ENCODE measurements at regions not wholly inside any gene's neighbourhood (a gene's known extent, or its start where the extent isn't known, plus 50 kb on each side); places are given as distances from the start of the nearest gene placed in this dataset.

DNA sequence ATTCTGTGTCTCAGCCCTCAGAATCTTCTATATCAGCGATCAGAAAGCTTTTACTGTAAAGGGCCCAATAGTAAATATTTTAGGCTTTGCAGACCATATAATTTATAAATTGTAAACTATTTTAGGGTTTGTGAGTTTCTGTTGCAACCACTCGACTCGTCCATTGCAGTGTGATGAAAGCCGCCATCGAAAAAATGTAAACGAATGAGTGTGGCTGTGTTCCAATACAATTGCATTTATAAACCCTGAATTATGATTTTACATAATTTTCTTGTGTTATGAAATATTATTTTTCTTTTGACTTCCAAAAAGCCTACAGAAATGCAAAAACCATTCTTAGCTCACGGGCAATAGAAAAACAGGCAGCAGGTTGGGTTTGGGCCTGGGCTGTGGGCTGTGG, 62.5 kb upstream of the ADO start:
- peaks cover 25% of the 10 kb centered on the region for H3K4me1 Mint-ChIP-seq (ENCODE audit: low read depth)
- H3K36me3 Mint-ChIP-seq (ENCODE audit: low read depth) = peaks cover 4% of the 10 kb centered on the region
- intact Hi-C loops (cut with micrococcal nuclease) = no loop called here
- H3K9me3 Mint-ChIP-seq = no peaks in the 10 kb centered on the region
- H3K27ac Mint-ChIP-seq = no peak overlapping the region
- no peak for DNase-seq (ENCODE audit: low spot score)
- peaks cover 3% of the 10 kb centered on the region for H3K27me3 Mint-ChIP-seq (ENCODE audit: insufficient read depth)
- no peak overlapping the region for H3K4me3 Mint-ChIP-seq

DNA sequence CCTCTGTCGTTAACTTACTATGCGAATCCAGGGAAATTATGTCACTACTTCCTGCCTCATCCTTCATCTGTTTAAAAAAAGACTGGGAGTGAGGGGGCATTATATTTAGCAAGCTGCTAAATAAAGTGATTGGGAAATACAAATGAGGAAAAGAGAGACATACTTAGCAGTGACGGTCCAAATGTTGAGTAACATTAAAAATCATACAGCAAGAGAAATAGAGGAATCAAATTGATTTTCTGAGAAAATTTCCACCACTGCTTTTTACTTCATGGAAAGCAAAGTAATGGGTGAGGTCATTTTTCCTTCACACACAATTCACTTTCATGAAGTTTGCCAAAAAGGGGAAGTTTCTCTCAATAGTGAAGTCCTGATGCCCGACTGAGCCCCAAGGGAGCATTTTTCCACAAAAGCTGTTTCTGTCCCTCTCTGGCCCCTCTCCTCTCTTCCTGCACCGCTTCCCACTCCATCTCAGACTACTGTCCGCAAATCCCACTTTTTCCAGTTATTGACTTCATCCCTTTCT, 61.9 kb upstream of the ADO start:
- Mint-ChIP-seq H3K9me3 (no peaks in the 10 kb centered on the region), H3K4me3 (no peak overlapping the region)

GRCh38 chr10:62744136-62744535, 60.4 kb upstream of the ADO start:
- Mint-ChIP-seq H3K4me1 (ENCODE audit: low read depth) (peaks cover 25% of the 10 kb centered on the region), H3K27ac (no peak overlapping the region), H3K36me3 (ENCODE audit: low read depth) (peaks cover 4% of the 10 kb centered on the region), H3K27me3 (ENCODE audit: insufficient read depth) (peaks cover 3% of the 10 kb centered on the region), H3K9me3 (peaks cover 5% of the 10 kb centered on the region), H3K4me3 (no peak overlapping the region)
- DNase-seq (ENCODE audit: low spot score) = no peak
- intact Hi-C loops (cut with micrococcal nuclease) = no loop called here

More for the DNA sequence above, 61.9 kb upstream of the ADO start:
- peaks cover 3% of the 10 kb centered on the region for H3K27me3 Mint-ChIP-seq (ENCODE audit: insufficient read depth)
- H3K4me1 Mint-ChIP-seq (ENCODE audit: low read depth) = peaks cover 21% of the 10 kb centered on the region
- H3K36me3 Mint-ChIP-seq (ENCODE audit: low read depth) = peaks cover 4% of the 10 kb centered on the region
- no peak for DNase-seq (ENCODE audit: low spot score)
- intact Hi-C loops (cut with micrococcal nuclease) = no loop called here
- peak overlapping the region; percentile 26 for H3K27ac Mint-ChIP-seq

DNA sequence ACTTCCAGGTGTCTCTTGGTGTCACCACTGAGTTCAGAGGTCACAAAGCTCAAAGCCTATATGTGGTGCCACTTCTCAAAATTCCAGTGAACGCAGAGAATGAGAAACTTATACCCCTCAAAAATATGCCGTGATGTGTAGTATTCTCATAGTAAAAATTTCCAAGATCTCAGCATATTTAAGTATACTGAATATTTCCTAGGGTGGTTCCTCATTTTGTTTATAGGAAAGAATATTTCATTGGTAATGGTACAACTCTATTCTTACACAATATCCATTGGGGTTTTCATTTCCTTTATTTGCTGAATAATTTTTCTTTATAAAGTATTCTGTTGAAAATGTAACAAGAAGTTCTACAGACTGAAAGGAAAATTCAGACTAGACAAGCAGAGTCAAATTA, 58.9 kb upstream of the ADO start:
- intact Hi-C loops (cut with micrococcal nuclease) = no loop called here
- Mint-ChIP-seq H3K9me3 (peaks cover 5% of the 10 kb centered on the region), H3K27ac (no peak overlapping the region), H3K4me1 (ENCODE audit: low read depth) (peaks cover 31% of the 10 kb centered on the region), H3K4me3 (no peak overlapping the region), H3K36me3 (ENCODE audit: low read depth) (peaks cover 6% of the 10 kb centered on the region), H3K27me3 (ENCODE audit: insufficient read depth) (peaks cover 3% of the 10 kb centered on the region)
- no peak for DNase-seq (ENCODE audit: low spot score)

DNA sequence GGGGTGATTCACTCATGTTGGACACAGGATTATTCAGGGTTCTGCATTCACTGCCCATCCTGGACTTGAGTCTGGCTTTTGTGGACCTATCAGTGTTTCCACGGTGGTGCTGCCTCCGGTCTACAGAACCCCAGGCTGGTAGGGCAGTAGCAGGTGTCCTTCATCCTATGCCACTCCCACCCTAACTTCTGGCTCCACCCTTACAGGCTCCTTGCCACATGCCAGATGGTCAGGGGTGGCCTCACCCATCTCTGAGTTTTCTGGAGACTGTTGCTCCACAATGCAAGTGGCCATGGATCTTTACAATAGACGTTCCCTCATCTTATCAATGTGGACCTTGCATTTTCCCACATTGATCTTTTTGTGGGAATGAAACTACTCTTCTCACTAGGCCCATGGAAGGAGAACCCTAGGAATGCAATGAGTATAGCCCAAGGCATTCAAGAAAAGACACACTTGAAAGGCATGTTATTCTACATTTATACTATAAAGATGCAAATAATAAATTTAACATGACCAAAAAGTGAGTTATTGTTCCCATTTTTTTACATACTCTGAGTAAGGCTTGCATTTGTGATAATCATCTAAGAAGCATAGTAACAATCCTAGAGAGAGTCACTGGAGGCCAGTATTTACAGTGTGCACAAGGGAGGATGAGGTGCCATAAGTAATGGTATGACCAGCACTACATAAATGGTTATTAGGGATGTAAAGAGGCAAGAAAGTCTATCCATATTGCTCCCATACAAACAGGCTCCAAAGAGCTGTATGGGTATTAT, 57.4 kb upstream of the ADO start:
- intact Hi-C loops (cut with micrococcal nuclease) = no loop called here
- peaks cover 7% of the 10 kb centered on the region for H3K36me3 Mint-ChIP-seq (ENCODE audit: low read depth)
- peaks cover 5% of the 10 kb centered on the region for H3K9me3 Mint-ChIP-seq
- H3K27ac Mint-ChIP-seq = no peak overlapping the region
- peaks cover 3% of the 10 kb centered on the region for H3K27me3 Mint-ChIP-seq (ENCODE audit: insufficient read depth)
- DNase-seq (ENCODE audit: low spot score) = no peak
- no peak overlapping the region for H3K4me3 Mint-ChIP-seq
- peaks cover 31% of the 10 kb centered on the region for H3K4me1 Mint-ChIP-seq (ENCODE audit: low read depth)

GRCh38 chr10:62748386-62748785, 56.1 kb upstream of the ADO start:
- intact Hi-C loops (cut with micrococcal nuclease) = no loop called here
- H3K27me3 Mint-ChIP-seq (ENCODE audit: insufficient read depth) = peaks cover 3% of the 10 kb centered on the region
- peaks cover 5% of the 10 kb centered on the region for H3K9me3 Mint-ChIP-seq
- H3K36me3 Mint-ChIP-seq (ENCODE audit: low read depth) = peaks cover 3% of the 10 kb centered on the region
- no peak overlapping the region for H3K4me3 Mint-ChIP-seq
- H3K27ac Mint-ChIP-seq = no peak overlapping the region
- no peak for DNase-seq (ENCODE audit: low spot score)
- H3K4me1 Mint-ChIP-seq (ENCODE audit: low read depth) = peaks cover 19% of the 10 kb centered on the region

DNA sequence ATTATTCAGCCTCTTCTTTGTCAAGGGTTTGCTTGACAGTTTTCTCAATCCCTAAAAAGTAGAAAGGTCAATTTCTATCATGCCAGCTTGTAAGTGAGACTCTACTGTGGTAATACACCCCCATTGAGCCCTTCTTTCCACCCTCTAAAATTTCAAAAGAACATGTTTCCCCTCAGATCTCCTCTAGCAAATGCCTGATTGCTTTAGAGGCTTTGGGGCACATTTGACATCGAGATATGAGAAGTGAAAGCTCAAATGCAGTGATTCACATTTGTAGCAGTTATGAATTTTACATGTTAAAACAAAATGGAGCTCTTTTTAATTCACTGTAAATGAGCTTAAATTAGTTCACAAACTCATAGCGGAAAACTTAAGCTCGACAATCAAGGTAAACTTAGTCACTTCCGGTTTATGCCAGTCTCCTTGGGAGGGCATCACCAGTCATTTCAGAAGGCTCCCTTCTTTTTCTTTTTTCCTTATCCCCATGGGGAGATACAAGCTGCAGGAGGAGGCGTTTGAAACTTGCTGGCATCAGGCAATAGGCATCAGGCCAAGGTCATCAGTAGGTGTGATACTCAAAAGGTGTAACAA, 55.3 kb upstream of the ADO start:
- H3K27me3 Mint-ChIP-seq (ENCODE audit: insufficient read depth) = peaks cover 3% of the 10 kb centered on the region
- peaks cover 3% of the 10 kb centered on the region for H3K36me3 Mint-ChIP-seq (ENCODE audit: low read depth)
- no peak overlapping the region for H3K4me3 Mint-ChIP-seq
- DNase-seq (ENCODE audit: low spot score) = no peak
- peaks cover 5% of the 10 kb centered on the region for H3K9me3 Mint-ChIP-seq
- intact Hi-C loops (cut with micrococcal nuclease) = loop anchor here (1.0 kb wide), 1 partner anchor 16 kb away; no protein-coding TSS in a partner anchor
- peak overlapping the region; percentile 19 for H3K27ac Mint-ChIP-seq
- H3K4me1 Mint-ChIP-seq (ENCODE audit: low read depth) = peaks cover 19% of the 10 kb centered on the region
